D721Med (cell line): ENCODE measurements at regions not wholly inside any gene's neighbourhood (a gene's known extent, or its start where the extent isn't known, plus 50 kb on each side); places are given as distances from the start of the nearest gene placed in this dataset.

Experiments
- DNase-seq: peaks from one replicate; pipeline ENCODE4 v3.0.0; 2011; ENCODE audit warnings: low spot score; ENCODE audit not compliant: insufficient read length
- FAIRE-seq: peaks from 2 replicates; lab custom pipeline; 2011; peaks lifted over from hg19 to GRCh38; lab: Jason Lieb, UNC
- TF ChIP-seq, protein P1 (sequence below): IDR thresholded peaks from 2 replicates; pipeline ENCODE4 v1.5.1; 2012; ENCODE audit warnings: mild to moderate bottlenecking, control low read depth; ENCODE audit not compliant: insufficient read depth; ENCODE audit errors: missing control alignments

DNA sequence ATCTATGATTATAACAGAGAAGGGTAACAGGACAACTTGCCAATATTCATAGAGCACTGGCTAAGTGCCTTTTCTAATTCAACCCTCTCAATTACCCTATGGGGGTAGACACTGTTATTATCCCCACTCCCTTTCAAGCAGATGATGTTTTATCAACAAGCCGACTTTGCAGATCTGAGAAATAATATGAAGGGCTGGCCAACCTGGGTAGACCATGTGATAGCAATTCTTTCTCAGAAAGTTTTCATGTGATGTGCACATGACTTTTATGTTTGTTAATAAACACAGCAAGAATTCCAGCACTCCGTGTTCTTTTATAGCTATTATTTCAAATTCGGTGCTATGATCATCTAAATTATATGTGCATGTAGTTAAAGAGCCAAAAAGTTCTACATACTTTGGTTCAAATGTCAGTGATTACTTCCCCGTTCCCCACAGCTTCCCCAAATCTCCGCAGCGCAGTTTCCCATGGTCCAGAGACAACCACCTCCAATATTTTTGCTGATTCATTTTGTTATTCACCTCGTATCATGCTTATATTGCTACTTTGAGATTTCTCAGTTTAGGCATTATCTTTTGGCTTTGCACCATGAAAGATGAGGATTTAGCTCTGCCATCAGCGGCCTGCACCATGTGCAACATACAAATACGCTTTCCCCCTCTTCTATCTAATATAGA is 96.7 kb upstream of the GADD45A start:
- TF ChIP-seq, protein P1, sequence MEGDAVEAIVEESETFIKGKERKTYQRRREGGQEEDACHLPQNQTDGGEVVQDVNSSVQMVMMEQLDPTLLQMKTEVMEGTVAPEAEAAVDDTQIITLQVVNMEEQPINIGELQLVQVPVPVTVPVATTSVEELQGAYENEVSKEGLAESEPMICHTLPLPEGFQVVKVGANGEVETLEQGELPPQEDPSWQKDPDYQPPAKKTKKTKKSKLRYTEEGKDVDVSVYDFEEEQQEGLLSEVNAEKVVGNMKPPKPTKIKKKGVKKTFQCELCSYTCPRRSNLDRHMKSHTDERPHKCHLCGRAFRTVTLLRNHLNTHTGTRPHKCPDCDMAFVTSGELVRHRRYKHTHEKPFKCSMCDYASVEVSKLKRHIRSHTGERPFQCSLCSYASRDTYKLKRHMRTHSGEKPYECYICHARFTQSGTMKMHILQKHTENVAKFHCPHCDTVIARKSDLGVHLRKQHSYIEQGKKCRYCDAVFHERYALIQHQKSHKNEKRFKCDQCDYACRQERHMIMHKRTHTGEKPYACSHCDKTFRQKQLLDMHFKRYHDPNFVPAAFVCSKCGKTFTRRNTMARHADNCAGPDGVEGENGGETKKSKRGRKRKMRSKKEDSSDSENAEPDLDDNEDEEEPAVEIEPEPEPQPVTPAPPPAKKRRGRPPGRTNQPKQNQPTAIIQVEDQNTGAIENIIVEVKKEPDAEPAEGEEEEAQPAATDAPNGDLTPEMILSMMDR, result no peak
- FAIRE-seq (no peak), DNase-seq (no peak)

DNA sequence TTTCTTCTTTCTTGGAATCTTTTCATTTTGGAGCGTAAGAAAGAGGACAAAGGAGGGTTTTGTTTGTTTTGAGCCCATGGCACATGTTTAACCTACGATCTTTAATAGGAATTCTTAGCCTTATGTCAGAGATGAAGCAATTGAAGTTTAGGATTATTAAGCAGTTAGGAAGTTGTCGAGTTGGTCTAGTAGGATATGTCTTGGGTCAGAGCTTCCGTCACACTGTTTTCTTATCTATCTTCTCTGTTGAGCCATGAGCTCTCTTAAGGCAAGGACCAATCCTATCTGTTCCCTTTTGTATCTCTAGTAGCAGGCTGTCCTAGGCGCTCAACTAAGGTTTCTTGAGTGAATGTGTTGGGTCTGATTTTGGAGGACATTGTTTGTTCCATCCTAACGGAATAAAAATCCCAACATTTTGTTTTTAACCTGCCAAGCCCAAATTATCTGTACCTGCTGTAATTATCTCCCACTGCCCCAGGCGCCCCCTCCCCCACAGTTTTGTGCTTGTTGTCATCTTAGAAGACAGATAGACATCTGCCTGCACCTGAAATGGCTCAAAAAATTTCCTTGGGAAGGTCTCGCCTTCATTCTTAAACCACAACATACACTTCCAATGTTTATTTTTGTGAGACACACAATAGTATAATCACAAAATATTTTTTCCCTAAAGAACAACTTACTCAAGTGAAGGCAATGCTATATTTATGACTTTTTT is 95.3 kb upstream of the GADD45A start:
- FAIRE-seq, result no peak
- TF ChIP-seq, protein P1, result no peak
- DNase-seq, result no peak

DNA sequence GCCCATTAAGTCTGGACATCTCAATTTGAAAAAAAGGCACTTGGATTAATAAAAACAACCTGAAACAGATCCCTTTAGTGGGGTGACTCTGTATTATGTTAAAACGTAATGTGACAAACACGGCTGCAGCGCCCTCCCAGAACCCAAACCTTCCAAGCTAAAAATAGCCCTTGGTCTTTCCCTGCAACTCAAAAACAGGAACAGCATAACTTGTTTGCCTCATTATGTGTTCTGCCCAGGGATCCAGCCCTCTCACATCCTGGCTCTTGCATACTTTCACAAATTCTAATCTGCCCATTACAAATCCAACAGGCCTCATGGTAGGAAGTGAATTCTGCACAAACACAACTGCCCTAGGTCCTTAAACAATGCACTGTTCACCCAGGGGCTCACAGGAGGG is 94.7 kb upstream of the GADD45A start:
- DNase-seq (no peak), FAIRE-seq (no peak)
- TF ChIP-seq, protein P1, result no peak

DNA sequence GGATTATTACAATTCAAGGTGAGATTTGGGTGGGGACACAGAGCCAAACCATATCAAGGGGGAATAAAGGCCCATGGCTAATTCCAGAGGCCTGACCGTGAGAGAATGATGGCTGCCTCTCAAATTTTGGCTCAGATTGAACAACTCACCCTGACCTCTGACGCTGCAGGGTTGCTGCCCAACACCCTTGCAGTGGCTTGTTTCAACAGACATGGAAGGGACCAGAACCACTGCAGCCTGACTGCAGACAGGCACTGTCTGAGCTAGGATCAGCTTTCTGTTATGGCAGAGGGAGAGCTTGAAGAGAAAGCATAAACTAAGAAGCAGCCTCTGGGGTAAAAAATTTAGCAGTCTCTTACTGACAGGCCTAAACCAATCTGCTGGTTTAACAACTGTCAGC is 90.2 kb upstream of the GADD45A start:
- FAIRE-seq (no peak), DNase-seq (no peak)
- TF ChIP-seq, protein P1, result no peak

DNA sequence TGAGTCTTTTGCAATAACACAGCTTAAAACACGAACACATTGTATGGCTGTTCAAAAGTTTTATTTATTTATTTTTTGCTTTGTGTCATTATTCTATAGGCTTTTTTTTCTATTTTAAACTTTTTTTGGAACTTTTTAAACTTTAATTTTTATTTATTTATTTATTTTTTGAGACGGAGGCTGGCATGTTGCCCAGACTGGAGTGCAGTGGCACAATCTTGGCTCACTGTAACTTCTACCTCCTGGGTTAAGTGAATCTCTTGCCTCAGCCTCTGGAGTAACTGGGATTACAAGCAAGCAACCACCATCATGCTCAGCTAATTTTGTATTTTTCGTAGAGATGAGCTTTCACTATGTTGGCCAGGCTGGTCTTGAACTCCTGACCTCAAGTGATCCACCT is 88.3 kb upstream of the GADD45A start:
- DNase-seq, result no peak
- no peak for FAIRE-seq
- TF ChIP-seq, protein P1, result no peak

DNA sequence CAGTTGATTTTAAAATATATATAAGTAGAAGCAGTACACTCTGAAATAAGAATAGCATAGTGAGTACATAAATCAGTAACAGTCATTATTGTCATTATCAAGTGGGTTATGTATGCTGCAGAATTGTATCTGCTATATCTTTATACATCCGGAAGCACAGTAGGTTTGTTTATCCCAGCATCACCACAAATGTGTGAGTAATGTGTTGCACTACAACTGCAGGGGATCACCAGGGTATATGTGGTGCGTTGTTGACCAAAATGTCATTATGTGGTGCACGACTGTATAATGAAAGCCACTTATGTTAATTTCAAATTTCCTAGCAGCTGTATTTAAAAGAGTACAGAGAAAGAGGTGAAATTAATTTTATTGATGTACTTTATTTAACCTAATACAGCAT is 87.7 kb upstream of the GADD45A start:
- no peak for FAIRE-seq
- DNase-seq, result no peak
- TF ChIP-seq, protein P1, result no peak

DNA sequence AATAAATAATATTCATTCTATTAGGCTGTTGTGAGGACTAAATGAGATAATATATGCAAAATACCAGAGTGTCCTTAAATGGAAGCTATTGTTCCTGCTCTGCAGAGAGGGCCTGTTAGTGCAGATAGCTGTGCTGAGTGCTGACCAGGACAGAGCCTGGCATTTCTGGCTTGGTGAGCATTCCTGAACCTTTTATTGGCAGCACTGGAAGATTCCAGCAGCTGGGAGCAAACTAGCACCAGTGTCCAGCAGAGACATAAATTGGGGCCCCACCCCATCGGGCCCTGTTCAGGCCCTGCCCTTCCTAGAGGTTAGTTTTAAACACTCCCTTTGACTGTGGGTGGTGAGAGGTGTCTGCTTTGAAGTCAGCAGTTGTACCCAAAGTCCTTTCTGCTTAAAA is 85.9 kb upstream of the GADD45A start:
- DNase-seq, result no peak
- TF ChIP-seq, protein P1, result no peak
- no peak for FAIRE-seq
